HCT116 (cell line): ENCODE measurements at regions not wholly inside any gene's neighbourhood (a gene's known extent, or its start where the extent isn't known, plus 50 kb on each side); places are given as distances from the start of the nearest gene placed in this dataset.

Source experiments
- CEBPB ChIP-seq: IDR thresholded peaks from 2 replicates; pipeline ENCODE4 v1.6.1; 2012; ENCODE audit warnings: low read depth
- EZH2 ChIP-seq: fragments of 200-600 bp; sonication (generic); IDR thresholded peaks from 2 replicates; pipeline ENCODE4 v1.6.1; 2017; ENCODE audit warnings: antibody characterized with exemption, mixed run types
- EZH2phosphoT487 ChIP-seq: fragments of 200-600 bp; IDR thresholded peaks from 2 replicates; pipeline ENCODE4 v1.6.1; 2018; ENCODE audit warnings: antibody characterized with exemption, borderline replicate concordance
- JUND ChIP-seq: IDR thresholded peaks from 2 replicates; pipeline ENCODE4 v1.6.1; 2012
- POLR2A ChIP-seq: IDR thresholded peaks from 2 replicates; pipeline ENCODE4 v1.7.0; 2011; ENCODE audit warnings: borderline replicate concordance; ENCODE audit not compliant: insufficient read depth, insufficient read length; ENCODE audit errors: extremely low read depth
- POLR2AphosphoS5 ChIP-seq: IDR thresholded peaks from 2 replicates; pipeline ENCODE4 v1.6.1; 2011; ENCODE audit warnings: mild to moderate bottlenecking, low read depth, low read length, moderate library complexity
- RAD21 ChIP-seq: IDR thresholded peaks from 2 replicates; pipeline ENCODE4 v1.6.1; 2012; ENCODE audit warnings: low read depth, mild to moderate bottlenecking
- SP1 ChIP-seq: IDR thresholded peaks from 2 replicates; pipeline ENCODE4 v1.6.1; 2012; ENCODE audit warnings: low read depth
- SRF ChIP-seq: IDR thresholded peaks from 2 replicates; pipeline ENCODE4 v1.6.1; 2012; ENCODE audit warnings: low read depth
- YY1 ChIP-seq: IDR thresholded peaks from 2 replicates; pipeline ENCODE4 v1.6.1; 2011; ENCODE audit warnings: low read length, low read depth, moderate library complexity, mild to moderate bottlenecking; ENCODE audit not compliant: insufficient replicate concordance; ENCODE audit errors: extremely low read depth
- TF ChIP-seq, protein P1 (sequence below): IDR thresholded peaks from 2 replicates; pipeline ENCODE4 v1.6.1; 2012
- TF ChIP-seq, protein P2 (sequence below), 3 experiments: fragments of 200-600 bp in 1 of 3; sonication (generic) in 1 of 3; IDR thresholded peaks in 2 of 3; conservative IDR thresholded peaks in 1 of 3; 2 replicates each; pipeline ENCODE4 v1.5.1; 2012 to 2017; ENCODE audit warnings: low read depth in 2 of 3, low read length in 2 of 3, antibody characterized with exemption in 1 of 3, borderline replicate concordance in 1 of 3, control low read depth in 1 of 3, mild to moderate bottlenecking in 1 of 3, mixed read lengths in 1 of 3, mixed run types in 1 of 3, moderate library complexity in 1 of 3; ENCODE audit not compliant: insufficient read depth in 1 of 3

DNA sequence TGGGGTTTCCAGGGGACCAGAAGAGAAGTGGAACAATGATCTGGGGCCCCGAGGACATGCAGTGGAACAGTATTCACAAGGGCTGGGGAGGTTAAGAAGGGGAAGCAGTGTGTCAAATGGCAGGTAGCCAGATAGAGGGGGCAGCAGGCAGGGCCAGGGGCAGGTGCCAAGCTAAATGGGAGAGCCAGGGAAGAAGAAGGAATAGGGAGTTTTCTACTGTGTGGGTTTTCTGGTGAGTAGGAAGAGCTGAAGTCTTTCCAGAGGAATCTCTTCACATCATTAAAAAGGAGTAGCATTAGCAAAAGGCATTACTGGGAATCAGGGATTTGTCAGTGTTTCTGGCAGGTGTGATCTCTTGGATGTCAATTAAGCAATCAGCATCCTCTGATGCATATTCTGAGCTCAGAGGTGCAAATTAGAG is 55.8 kb downstream of the IRAG1 start:
- TF ChIP-seq POLR2AphosphoS5 (no peak), POLR2A (no peak), YY1 (no peak), EZH2 (no peak), RAD21 (no peak), SRF (no peak), JUND (no peak), EZH2phosphoT487 (no peak), CEBPB (no peak), SP1 (no peak)
- TF ChIP-seq, protein P1, sequence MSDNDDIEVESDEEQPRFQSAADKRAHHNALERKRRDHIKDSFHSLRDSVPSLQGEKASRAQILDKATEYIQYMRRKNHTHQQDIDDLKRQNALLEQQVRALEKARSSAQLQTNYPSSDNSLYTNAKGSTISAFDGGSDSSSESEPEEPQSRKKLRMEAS, result no peak
- TF ChIP-seq, protein P2, sequence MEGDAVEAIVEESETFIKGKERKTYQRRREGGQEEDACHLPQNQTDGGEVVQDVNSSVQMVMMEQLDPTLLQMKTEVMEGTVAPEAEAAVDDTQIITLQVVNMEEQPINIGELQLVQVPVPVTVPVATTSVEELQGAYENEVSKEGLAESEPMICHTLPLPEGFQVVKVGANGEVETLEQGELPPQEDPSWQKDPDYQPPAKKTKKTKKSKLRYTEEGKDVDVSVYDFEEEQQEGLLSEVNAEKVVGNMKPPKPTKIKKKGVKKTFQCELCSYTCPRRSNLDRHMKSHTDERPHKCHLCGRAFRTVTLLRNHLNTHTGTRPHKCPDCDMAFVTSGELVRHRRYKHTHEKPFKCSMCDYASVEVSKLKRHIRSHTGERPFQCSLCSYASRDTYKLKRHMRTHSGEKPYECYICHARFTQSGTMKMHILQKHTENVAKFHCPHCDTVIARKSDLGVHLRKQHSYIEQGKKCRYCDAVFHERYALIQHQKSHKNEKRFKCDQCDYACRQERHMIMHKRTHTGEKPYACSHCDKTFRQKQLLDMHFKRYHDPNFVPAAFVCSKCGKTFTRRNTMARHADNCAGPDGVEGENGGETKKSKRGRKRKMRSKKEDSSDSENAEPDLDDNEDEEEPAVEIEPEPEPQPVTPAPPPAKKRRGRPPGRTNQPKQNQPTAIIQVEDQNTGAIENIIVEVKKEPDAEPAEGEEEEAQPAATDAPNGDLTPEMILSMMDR (IDR thresholded peaks at IDR 0.05 in 2 of 3, conservative IDR thresholded peaks at IDR 0.05 in 1 of 3; ENCODE audit: borderline replicate concordance in 1 of 3, insufficient read depth in 1 of 3, low read depth in 2 of 3, low read length in 2 of 3), result no peak
